Stimulated activated CD8-positive, alpha-beta memory T cell treated with anti-CD3 and anti-CD28 coated beads, Interleukin-7, amount 100 ng/mL, for 24 hours (primary cell): ENCODE measurements at regions not wholly inside any gene's neighbourhood (a gene's known extent, or its start where the extent isn't known, plus 50 kb on each side); places are given as distances from the start of the nearest gene placed in this dataset.
"Not testable (repeated sequence)": the region's sequence is repeated elsewhere in the genome, so short reads cannot be mapped to it uniquely, and the experiment has no call there.

Experiments used
- DNase-seq: peaks from one replicate; pipeline ENCODE4 v3.0.0-alpha.2; 2020; ENCODE audit warnings: low read depth

- no peak for DNase-seq
Measured at GRCh38 chr12:93204896-93205295, 172.8 kb upstream of the NUDT4 start.

- no peak for DNase-seq
Measured at GRCh38 chr12:93205361-93205760, 172.4 kb upstream of the NUDT4 start.

DNA sequence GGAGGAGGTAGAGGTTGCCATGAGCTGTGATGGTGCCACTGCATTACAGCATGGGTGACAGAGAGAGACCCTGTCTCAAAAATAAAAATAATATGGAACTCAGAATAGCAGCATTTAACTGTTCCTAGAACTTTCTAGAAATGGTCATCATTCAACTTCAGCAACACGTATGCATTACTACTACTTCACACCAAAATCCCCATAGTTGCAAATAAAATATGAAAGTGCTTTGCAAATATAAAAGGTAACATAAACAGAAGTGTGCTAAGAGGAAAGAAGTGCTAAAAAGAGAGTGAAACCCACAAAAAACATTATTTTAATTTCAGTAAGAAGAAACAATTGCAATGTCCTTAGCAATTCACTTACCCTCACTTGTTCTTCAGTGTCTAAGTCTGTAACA lies 169.7 kb upstream of the NUDT4 start:
- no peak for DNase-seq

DNA sequence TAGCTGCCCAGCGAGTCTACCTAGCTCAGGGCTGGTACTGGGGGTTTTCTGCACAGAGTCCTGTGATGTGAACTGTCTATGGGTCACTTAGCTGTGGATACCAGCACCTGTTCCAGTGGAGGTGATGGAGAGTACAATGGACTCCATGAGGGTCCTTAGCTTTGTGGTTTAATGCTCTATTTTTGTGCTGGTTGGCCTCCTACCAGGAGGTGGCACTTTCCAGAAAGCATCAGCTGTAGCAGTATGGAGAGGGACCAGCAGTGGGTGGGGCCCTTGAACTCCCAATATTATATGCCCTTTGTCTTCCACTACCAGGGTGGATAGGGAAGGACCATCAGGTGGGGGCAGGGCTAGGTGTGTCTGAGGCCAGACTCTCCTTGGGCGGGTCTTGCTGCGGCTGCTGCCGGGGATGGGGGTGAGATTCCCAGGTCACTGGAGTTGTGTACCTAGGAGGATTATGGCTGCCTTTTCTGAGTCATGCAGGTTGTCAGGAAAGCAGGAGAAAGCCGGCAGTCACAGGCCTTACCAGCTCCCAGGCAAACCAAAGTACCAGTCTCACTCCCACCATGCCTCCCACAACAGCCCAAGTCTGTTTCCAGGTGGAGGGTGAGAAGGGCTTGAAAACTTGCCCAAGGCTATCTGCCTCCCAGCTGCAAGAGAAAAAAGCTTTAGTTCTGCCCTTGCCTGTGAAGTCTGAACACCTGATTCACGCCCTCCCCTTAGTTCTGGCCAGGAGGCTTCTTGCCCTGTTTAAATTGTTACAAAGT lies 163.0 kb upstream of the NUDT4 start:
- no peak for DNase-seq

DNA sequence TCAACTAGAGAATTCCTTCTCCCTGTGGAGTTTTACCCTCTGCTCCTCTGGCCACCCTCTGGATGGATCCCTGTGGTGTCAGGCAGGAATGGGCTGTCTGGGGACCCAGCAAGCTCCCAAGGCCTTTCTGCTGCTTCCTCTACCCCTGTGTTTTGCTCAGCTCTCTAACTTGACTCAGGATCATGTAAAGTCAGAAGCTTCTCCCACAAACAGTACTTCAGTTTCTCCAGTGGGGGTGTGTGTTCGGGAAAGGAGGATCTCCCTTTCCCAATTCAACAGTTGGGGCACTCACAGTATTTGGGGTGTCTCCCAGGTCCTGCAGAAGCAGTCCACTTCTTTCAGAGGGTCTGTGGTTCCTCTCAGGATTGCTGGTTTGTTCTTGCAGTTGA lies 162.4 kb upstream of the NUDT4 start:
- no peak for DNase-seq

- DNase-seq = no peak
Measured at GRCh38 chr12:93219947-93220346, 157.8 kb upstream of the NUDT4 start.

DNA sequence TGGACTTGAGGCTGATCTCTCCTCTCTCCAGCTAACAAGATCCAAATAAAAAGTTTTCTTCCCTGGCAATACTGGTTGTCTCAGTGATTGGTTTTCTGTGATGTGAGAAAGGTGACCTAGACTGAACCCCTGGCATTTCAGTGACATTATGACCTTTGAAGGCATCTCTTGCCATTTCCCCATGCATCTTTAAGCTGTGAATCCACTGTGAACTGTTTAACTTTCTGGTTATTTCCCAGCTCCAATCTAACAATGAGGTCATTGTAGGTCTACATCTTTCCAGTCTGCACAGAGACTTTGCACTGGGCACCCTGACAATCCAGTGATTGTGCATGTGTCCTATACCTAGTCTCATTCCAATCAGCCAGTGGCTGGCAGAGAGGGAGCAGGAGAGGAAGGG lies 155.9 kb upstream of the NUDT4 start:
- no peak for DNase-seq

DNA sequence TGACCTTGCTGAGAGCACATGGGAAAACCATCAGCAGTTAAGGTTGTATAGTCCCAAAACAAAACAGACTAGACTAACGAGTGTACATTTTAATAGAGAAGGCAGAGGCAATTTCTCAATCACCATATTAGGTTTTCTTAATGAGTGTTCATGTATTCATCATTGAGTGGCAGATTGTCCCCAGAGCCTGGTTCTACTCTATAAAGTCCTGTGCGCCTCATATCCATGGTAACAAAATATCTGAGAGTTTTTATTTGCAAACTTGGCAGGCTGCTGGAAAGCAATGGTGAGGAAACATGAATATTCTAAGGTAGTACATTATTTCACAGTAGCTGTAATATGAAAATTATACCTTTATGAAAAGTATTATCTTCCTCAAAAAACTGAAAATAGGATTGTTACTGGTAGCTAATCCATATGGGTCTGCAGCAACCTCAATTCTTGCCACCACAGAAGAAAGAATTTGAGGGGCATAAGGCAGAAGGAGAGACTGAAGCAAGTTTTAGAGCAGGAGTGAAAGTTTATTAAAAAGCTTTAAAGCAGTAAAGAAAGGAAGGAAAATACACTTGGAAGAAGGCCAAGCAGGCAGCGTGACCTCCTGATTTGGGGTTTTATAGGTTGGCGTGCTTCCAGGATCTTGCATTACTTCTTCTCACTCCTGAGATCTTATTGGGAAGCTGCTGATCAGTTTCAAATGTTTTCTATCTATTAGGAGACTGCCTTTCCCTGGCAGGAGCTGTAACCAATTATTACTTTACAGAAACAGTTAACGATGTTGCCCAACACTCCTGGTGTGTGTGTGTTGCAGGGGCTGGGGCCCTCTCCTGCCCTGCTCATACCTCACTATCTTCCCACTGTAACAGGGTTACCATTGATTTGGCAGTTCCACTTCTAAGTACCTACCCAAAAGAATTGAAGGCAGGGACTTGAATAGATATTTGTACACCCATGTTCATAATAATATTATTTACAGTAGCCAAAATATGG lies 154.0 kb upstream of the NUDT4 start:
- DNase-seq = no peak

GRCh38 chr12:93225094-93225493 lies 152.6 kb upstream of the NUDT4 start:
- no peak for DNase-seq

DNA sequence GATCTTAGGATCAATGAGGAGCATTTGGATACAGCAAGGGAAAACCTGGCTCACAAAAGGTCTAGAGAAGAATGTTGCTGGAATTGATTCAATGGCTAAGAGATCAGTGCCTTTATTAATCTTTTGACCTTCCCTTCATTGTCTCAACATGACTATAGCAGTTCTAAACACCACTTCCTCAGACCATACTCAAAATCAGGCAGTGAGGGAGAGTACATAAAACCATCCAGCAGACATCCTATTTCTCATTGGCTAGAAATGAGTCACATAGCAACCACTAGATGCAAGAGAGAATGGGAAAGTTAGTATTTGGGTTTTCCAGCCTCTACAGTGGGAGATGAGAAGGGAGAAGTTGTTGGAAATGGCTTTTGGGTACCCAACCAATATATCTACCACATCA lies 151.4 kb upstream of the NUDT4 start:
- no peak for DNase-seq

GRCh38 chr12:93229494-93230325 lies 148.0 kb upstream of the NUDT4 start:
- no peak for DNase-seq

DNA sequence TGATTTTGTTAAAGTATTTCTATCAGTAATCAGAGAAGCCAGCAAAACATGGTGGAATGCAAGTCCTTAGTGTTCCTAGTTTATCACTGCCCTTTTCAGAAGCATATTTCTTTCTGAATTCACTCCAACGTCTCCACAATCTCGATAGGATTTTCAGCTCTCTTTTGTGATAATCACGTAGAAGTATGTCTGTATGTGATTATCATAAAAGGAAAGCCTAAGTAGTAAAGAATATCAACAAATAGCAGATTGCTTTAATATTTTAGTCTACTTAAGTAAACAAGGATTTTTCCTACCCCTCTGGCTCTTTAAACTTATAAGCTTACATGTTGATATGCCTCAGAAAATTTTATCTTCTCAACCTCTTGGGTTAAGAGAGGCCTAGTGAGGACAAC lies 147.4 kb upstream of the NUDT4 start:
- no peak for DNase-seq

GRCh38 chr12:93231938-93232337 lies 145.8 kb upstream of the NUDT4 start:
- DNase-seq = no peak

GRCh38 chr12:93234641-93235040 lies 143.1 kb upstream of the NUDT4 start:
- DNase-seq = no peak

- DNase-seq = no peak
Measured at GRCh38 chr12:93235881-93236280, 141.8 kb upstream of the NUDT4 start.

DNA sequence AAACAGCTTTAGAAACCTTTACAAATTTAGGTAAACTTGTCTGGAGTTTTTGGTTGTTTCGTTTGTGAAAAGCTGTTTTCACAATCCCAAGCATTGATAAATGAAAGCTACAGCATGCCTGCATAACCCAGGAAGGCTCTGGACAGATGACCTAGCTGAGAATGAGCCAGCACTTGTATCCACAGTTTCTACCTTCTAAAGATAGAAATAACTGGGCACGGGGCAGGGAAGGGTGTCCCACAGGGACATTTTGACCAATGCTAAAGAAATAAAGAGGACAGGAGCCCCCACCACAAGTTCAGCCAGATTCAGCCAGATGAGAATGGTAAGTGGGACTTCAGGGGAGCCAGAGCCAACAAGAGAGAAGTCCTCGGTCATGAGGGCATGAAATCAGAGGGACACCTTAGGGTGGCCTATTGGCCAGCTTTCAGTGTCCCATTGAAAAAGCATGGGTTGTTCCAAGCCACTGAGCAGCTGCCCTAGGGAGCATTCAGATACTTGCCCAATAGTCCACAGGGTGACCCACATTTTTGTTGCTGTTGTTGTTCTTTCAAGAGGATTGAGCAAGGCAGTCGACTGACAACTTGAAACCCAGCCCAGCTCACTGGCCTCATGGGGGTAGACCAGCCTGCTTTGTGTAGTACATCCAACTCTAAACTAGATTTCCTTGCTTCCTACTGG lies 140.3 kb upstream of the NUDT4 start:
- no peak for DNase-seq

GRCh38 chr12:93238512-93239262 lies 139.0 kb upstream of the NUDT4 start:
- not testable (repeated sequence) for DNase-seq

GRCh38 chr12:93239789-93240188 lies 137.9 kb upstream of the NUDT4 start:
- DNase-seq = not testable (repeated sequence)

DNA sequence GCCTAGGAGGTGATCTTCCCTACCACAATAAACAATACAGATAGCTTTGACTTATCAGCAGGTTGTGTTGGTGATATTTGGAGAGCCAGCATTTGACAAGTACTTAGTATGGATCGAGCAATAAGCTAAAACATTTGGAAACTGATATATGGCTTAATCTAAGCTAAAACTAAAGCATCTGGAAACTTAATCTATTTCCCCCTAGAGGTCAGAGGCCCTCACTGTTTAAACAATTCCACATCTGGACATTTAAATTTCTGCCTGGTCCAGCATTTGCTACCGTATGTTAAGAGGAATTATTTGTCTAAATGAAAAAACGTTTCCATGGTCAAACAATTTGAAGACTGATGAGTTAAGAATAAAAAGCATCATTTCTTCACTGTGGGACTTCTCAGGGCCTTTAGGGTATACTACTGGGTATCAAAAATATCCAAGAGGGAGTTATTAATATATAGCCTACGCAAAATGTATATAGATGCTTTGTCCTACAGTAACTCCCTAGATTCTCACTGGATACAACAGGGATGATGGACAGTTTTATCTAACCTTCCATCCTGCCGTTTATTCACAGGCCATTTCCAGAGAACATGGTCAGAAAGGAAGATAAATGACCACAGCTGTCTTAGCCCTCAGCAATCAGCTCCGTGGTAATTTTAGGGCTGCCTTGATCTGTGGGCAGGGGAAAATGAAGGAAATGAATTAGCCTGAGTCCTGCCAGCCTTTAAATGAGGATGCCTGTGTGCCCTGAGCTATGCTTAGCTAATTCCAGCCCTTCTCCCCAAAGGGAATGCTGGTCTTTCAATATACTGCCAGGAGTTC lies 135.4 kb upstream of the NUDT4 start:
- DNase-seq = no peak

GRCh38 chr12:93243382-93243688 lies 134.4 kb upstream of the NUDT4 start:
- DNase-seq = no peak
